CD4-positive, alpha-beta T cell treated with Interleukin-4 for 1 hour (primary cell): ENCODE measurements at regions not wholly inside any gene's neighbourhood (a gene's known extent, or its start where the extent isn't known, plus 50 kb on each side); places are given as distances from the start of the nearest gene placed in this dataset.

Experiments
- DNase-seq, 2 donors: peaks; one replicate each; pipeline ENCODE4 v3.0.0-alpha.2; 2020 to 2022

GRCh38 chr10:90417476-90418210 lies 440.2 kb downstream of the HTR7 start:
- no peak for DNase-seq

GRCh38 chr10:90418869-90419652 lies 438.8 kb downstream of the HTR7 start:
- DNase-seq: no peak

- DNase-seq: no peak
Observed at GRCh38 chr10:90420637-90421318, 437.1 kb downstream of the HTR7 start.

- no peak for DNase-seq
Observed at GRCh38 chr10:90421874-90422273, 436.0 kb downstream of the HTR7 start.

- no peak for DNase-seq
Observed at GRCh38 chr10:90424730-90425129, 433.1 kb downstream of the HTR7 start.

GRCh38 chr10:90430186-90430585 lies 427.7 kb downstream of the HTR7 start:
- DNase-seq: no peak

- DNase-seq: no peak
Observed at GRCh38 chr10:90432866-90433265, 425.0 kb downstream of the HTR7 start.

GRCh38 chr10:90435296-90435695 lies 422.5 kb downstream of the HTR7 start:
- no peak for DNase-seq

GRCh38 chr10:90437452-90437851 lies 420.4 kb downstream of the HTR7 start:
- no peak for DNase-seq

GRCh38 chr10:90440870-90441269 lies 417.0 kb downstream of the HTR7 start:
- no peak for DNase-seq

GRCh38 chr10:90443342-90443741 lies 414.5 kb downstream of the HTR7 start:
- DNase-seq: no peak

GRCh38 chr10:90447831-90448230 lies 410.0 kb downstream of the HTR7 start:
- no peak for DNase-seq

- no peak for DNase-seq
Observed at GRCh38 chr10:90450797-90451196, 407.0 kb downstream of the HTR7 start.

GRCh38 chr10:90451283-90451682 lies 406.6 kb downstream of the HTR7 start:
- DNase-seq: no peak

- no peak for DNase-seq
Observed at GRCh38 chr10:90458054-90458453, 399.8 kb downstream of the HTR7 start.

- DNase-seq: no peak
Observed at GRCh38 chr10:90458571-90458970, 399.3 kb downstream of the HTR7 start.

- DNase-seq: no peak
Observed at GRCh38 chr10:90461437-90462155, 396.2 kb downstream of the HTR7 start.

GRCh38 chr10:90462749-90463470 lies 394.9 kb downstream of the HTR7 start:
- DNase-seq: no peak

- no peak for DNase-seq
Observed at GRCh38 chr10:90464329-90464728, 393.5 kb downstream of the HTR7 start.

GRCh38 chr10:90470966-90471365 lies 386.9 kb downstream of the HTR7 start:
- DNase-seq: no peak

- no peak for DNase-seq
Observed at GRCh38 chr10:90480466-90480865, 377.4 kb downstream of the HTR7 start.

- DNase-seq: no peak
Observed at GRCh38 chr10:90481326-90481923, 376.4 kb downstream of the HTR7 start.
